AG04450 (cell line): ENCODE measurements at regions not wholly inside any gene's neighbourhood (a gene's known extent, or its start where the extent isn't known, plus 50 kb on each side); places are given as distances from the start of the nearest gene placed in this dataset.

Experiments
- CTCF ChIA-PET: fragments of 300-600, 350-600 bp; formaldehyde crosslinking; extraction: SDS; loops from one replicate; lab custom pipeline; 2022; ENCODE audit warnings: antibody characterized with exemption, inconsistent platforms; lab: Charles Lee
- POLR2A ChIA-PET: fragments of 350-600 bp; formaldehyde crosslinking; extraction: SDS; loops from one replicate; lab custom pipeline; 2021; ENCODE audit warnings: antibody characterized with exemption, inconsistent platforms; lab: Yijun Ruan, JAX
- DNase-seq: peaks from one replicate; pipeline ENCODE4 v3.0.0-alpha.2; 2011; ENCODE audit warnings: low read depth, low spot score
- H3K27ac ChIP-seq: one replicate; pipeline ENCODE4 v1.5.1; 2012; ENCODE audit warnings: low read depth, low read length, control low read depth
- H3K27me3 ChIP-seq: one replicate; pipeline ENCODE4 v1.6.0; 2012; ENCODE audit warnings: low read length; ENCODE audit not compliant: control insufficient read depth, insufficient read depth
- H3K4me3 ChIP-seq: 2 replicates; pipeline ENCODE4 v1.5.1; 2011; ENCODE audit warnings: mild to moderate bottlenecking, low read depth, low read length, control low read depth
- H3K9me3 ChIP-seq: 2 replicates; pipeline ENCODE4 v1.5.1; 2012; ENCODE audit warnings: low read length; ENCODE audit not compliant: control insufficient read depth, insufficient read depth
- CTCF ChIP-seq: IDR thresholded peaks from 2 replicates; pipeline ENCODE4 v1.5.1; 2011; ENCODE audit warnings: low read depth, low read length, control low read depth, inconsistent platforms

GRCh38 chr7:368651-369475 lies 78.9 kb downstream of the FOXL3 start:
- H3K27me3 ChIP-seq, result peaks cover 11% of the 10 kb centered on the region
- no peak overlapping the region for H3K4me3 ChIP-seq
- POLR2A ChIA-PET, result no interaction called here

GRCh38 chr7:369476-370258 lies 79.7 kb downstream of the FOXL3 start:
- POLR2A ChIA-PET, result no interaction called here
- CTCF ChIA-PET, result no interaction called here
- H3K4me3 ChIP-seq, result no peak overlapping the region
- peaks cover 14% of the 10 kb centered on the region; the same call in 1 of the 2 replicates for H3K9me3 ChIP-seq
- TF ChIP-seq CTCF, result no peak
- peaks cover 17% of the 10 kb centered on the region for H3K27me3 ChIP-seq
- no peak overlapping the region for H3K27ac ChIP-seq
- DNase-seq, result no peak

More at GRCh38 chr7:368651-369475, 78.9 kb downstream of the FOXL3 start:
- TF ChIP-seq CTCF, result no peak
- no peak for DNase-seq
- H3K9me3 ChIP-seq, result peaks cover 14% of the 10 kb centered on the region; the same call in 1 of the 2 replicates
- CTCF ChIA-PET, result no interaction called here
- H3K27ac ChIP-seq, result no peak overlapping the region

- POLR2A ChIA-PET, result no interaction called here
- no peak for TF ChIP-seq CTCF
- Histone ChIP-seq H3K9me3 (peaks cover 14% of the 10 kb centered on the region; the same call in 1 of the 2 replicates), H3K4me3 (no peak overlapping the region), H3K27me3 (peaks cover 22% of the 10 kb centered on the region), H3K27ac (no peak overlapping the region)
- CTCF ChIA-PET, result no interaction called here
- DNase-seq, result no peak
These were observed 80.3 kb downstream of the FOXL3 start for GRCh38 chr7:370259-370625.

- POLR2A ChIA-PET, result no interaction called here
- TF ChIP-seq CTCF, result no peak
- H3K9me3 ChIP-seq, result peaks cover 14% of the 10 kb centered on the region; the same call in 1 of the 2 replicates
These were observed 80.8 kb downstream of the FOXL3 start for GRCh38 chr7:370775-371118.

More at GRCh38 chr7:370775-371118, 80.8 kb downstream of the FOXL3 start:
- H3K4me3 ChIP-seq, result no peak overlapping the region
- no peak overlapping the region for H3K27ac ChIP-seq
- no peak for DNase-seq
- peaks cover 27% of the 10 kb centered on the region for H3K27me3 ChIP-seq
- CTCF ChIA-PET, result no interaction called here
